H1 (cell line): ENCODE measurements at regions not wholly inside any gene's neighbourhood (a gene's known extent, or its start where the extent isn't known, plus 50 kb on each side); places are given as distances from the start of the nearest gene placed in this dataset.

ENCODE experiments used
- CTCF ChIA-PET: fragments of 300-600 bp; sonication (Branson Sonifier 250); formaldehyde crosslinking; loops from one replicate; lab custom pipeline; 2021; ENCODE audit not compliant: partially characterized antibody; lab: Charles Lee
- POLR2A ChIA-PET: fragments of 300-600 bp; sonication (Branson Sonifier 250); formaldehyde crosslinking; loops from one replicate; lab custom pipeline; 2021; ENCODE audit warnings: inconsistent platforms; ENCODE audit not compliant: partially characterized antibody; lab: Charles Lee
- DNase-seq, 2 experiments: peaks; one replicate each; pipeline versions ENCODE4 v3.0.0 to v3.0.0-alpha.2; 2010 to 2022; ENCODE audit warnings: low spot score in 2 of 2, low read depth in 1 of 2, mixed read lengths in 1 of 2
- FAIRE-seq: peaks from 2 replicates; lab custom pipeline; 2011; peaks lifted over from hg19 to GRCh38; lab: Jason Lieb, UNC
- H2AFZ ChIP-seq: 2 replicates; pipeline ENCODE4 v1.8.1; 2012; ENCODE audit warnings: low read length, inconsistent platforms
- H2AK5ac ChIP-seq: 2 replicates; pipeline ENCODE4 v1.6.1; 2013; ENCODE audit warnings: low read depth, low read length
- H2BK120ac ChIP-seq: replicated peaks from 2 replicates; pipeline ENCODE3; 2013; ENCODE audit warnings: low read depth, low read length, inconsistent platforms
- H2BK12ac ChIP-seq: 2 replicates; pipeline ENCODE4 v1.6.1; 2013; ENCODE audit warnings: low read depth, low read length
- H2BK15ac ChIP-seq: 2 replicates; pipeline ENCODE4 v1.6.1; 2013; ENCODE audit warnings: low read length
- H2BK20ac ChIP-seq: 2 replicates; pipeline ENCODE4 v1.6.1; 2013; ENCODE audit warnings: low read length
- H2BK5ac ChIP-seq: 2 replicates; pipeline ENCODE4 v1.6.1; 2013; ENCODE audit warnings: low read depth, low read length
- H3K14ac ChIP-seq: 2 replicates; pipeline ENCODE4 v1.6.1; 2013; ENCODE audit warnings: inconsistent platforms; ENCODE audit not compliant: insufficient read length
- H3K18ac ChIP-seq: 2 replicates; pipeline ENCODE4 v1.6.1; 2013; ENCODE audit warnings: low read length; ENCODE audit errors: extremely low read depth
- H3K23ac ChIP-seq: 2 replicates; pipeline ENCODE4 v1.6.1; 2013; ENCODE audit warnings: inconsistent platforms; ENCODE audit not compliant: insufficient read length
- H3K23me2 ChIP-seq: 2 replicates; pipeline ENCODE4 v1.6.1; 2013; ENCODE audit warnings: low read depth, low read length
- H3K27ac ChIP-seq: 2 replicates; pipeline ENCODE4 v1.6.1; 2011; ENCODE audit warnings: low read depth, low read length, inconsistent platforms
- H3K27me3 ChIP-seq, 4 experiments: replicated peaks in 1 of 4; 1 replicate in 1 of 4; 2 replicates in 3 of 4; pipeline versions ENCODE4 v1.6.1 to v1.8.1; 2011 to 2013; ENCODE audit warnings: low read length in 3 of 4, mild to moderate bottlenecking in 3 of 4, inconsistent platforms in 2 of 4, mixed read lengths in 2 of 4, moderate library complexity in 1 of 4; ENCODE audit not compliant: control insufficient read depth in 3 of 4, insufficient read depth in 3 of 4; ENCODE audit errors: extremely low read depth in 1 of 4
- H3K36me3 ChIP-seq, 4 experiments: 2 replicates each; pipeline versions ENCODE4 v1.6.1 to v1.8.1; 2011 to 2013; ENCODE audit warnings: mild to moderate bottlenecking in 4 of 4, low read length in 3 of 4, moderate library complexity in 2 of 4, control low read depth in 1 of 4, inconsistent platforms in 1 of 4; ENCODE audit not compliant: insufficient read depth in 4 of 4, control insufficient read depth in 2 of 4
- H3K4ac ChIP-seq: replicated peaks from 2 replicates; pipeline ENCODE3; 2013; ENCODE audit warnings: low read length, low read depth, mixed read lengths, inconsistent platforms; ENCODE audit not compliant: insufficient read length
- H3K4me1 ChIP-seq, 4 experiments: replicated peaks in 1 of 4; 1 replicate in 1 of 4; 2 replicates in 3 of 4; pipeline versions ENCODE4 v1.6.1 to v1.8.1; 2011 to 2013; ENCODE audit warnings: low read length in 3 of 4, inconsistent platforms in 2 of 4, mixed read lengths in 1 of 4; ENCODE audit not compliant: insufficient read depth in 4 of 4, control insufficient read depth in 3 of 4
- H3K4me2 ChIP-seq, 2 experiments: 2 replicates each; pipeline versions ENCODE4 v1.6.1 to v1.8.1; 2011 to 2013; ENCODE audit warnings: low read depth in 2 of 2, low read length in 2 of 2, control low read depth in 1 of 2, inconsistent platforms in 1 of 2, mild to moderate bottlenecking in 1 of 2; ENCODE audit not compliant: insufficient read depth in 1 of 2
- H3K4me3 ChIP-seq, 4 experiments: fragments of 200-600, 300-600 bp in 1 of 4; sonication (generic), shearing (Covaris generic), sonication (Bioruptor Twin) in 1 of 4; 2 replicates each; pipeline versions ENCODE4 v1.5.1 to v1.8.1; 2011 to 2016; ENCODE audit warnings: low read length in 4 of 4, low read depth in 3 of 4, control low read depth in 2 of 4, inconsistent platforms in 2 of 4, mild to moderate bottlenecking in 2 of 4, mixed read lengths in 1 of 4, moderate library complexity in 1 of 4; ENCODE audit not compliant: insufficient read depth in 2 of 4; ENCODE audit errors: extremely low read depth in 1 of 4
- H3K56ac ChIP-seq: replicated peaks from 2 replicates; pipeline ENCODE3; 2013; ENCODE audit warnings: low read depth, mild to moderate bottlenecking, mixed read lengths, low read length, inconsistent platforms; ENCODE audit not compliant: insufficient read length
- H3K79me1 ChIP-seq: 2 replicates; pipeline ENCODE4 v1.6.1; 2013; ENCODE audit warnings: low read depth, low read length, control low read depth
- H3K79me2 ChIP-seq, 2 experiments: 2 replicates each; pipeline versions ENCODE4 v1.6.1 to v1.8.1; 2012 to 2013; ENCODE audit warnings: low read length in 2 of 2, mild to moderate bottlenecking in 2 of 2, inconsistent platforms in 1 of 2; ENCODE audit not compliant: insufficient read depth in 2 of 2, control insufficient read depth in 1 of 2
- H3K9ac ChIP-seq, 4 experiments: replicated peaks in 1 of 4; 1 replicate in 1 of 4; 2 replicates in 3 of 4; pipeline versions ENCODE4 v1.6.1 to v1.8.1; 2011 to 2013; ENCODE audit warnings: low read depth in 3 of 4, low read length in 3 of 4, control low read depth in 2 of 4, mild to moderate bottlenecking in 2 of 4, moderate library complexity in 2 of 4, inconsistent platforms in 1 of 4; ENCODE audit errors: extremely low read depth in 1 of 4
- H3K9me3 ChIP-seq, 2 experiments: 2 replicates each; pipeline versions ENCODE4 v1.6.1 to v1.8.1; 2012 to 2013; ENCODE audit warnings: mild to moderate bottlenecking in 2 of 2, moderate library complexity in 2 of 2, control low read depth in 1 of 2, inconsistent platforms in 1 of 2, low read depth in 1 of 2, low read length in 1 of 2, mixed read lengths in 1 of 2; ENCODE audit not compliant: insufficient read depth in 2 of 2
- H4K20me1 ChIP-seq, 2 experiments: replicated peaks in 1 of 2; 2 replicates each; pipeline versions ENCODE3 to v1.8.1; 2011 to 2013; ENCODE audit warnings: inconsistent platforms in 2 of 2, low read length in 2 of 2, mild to moderate bottlenecking in 1 of 2; ENCODE audit not compliant: insufficient read depth in 2 of 2, control insufficient read depth in 1 of 2
- H4K5ac ChIP-seq: 2 replicates; pipeline ENCODE4 v1.6.1; 2013; ENCODE audit warnings: low read length, low read depth, mixed read lengths, inconsistent platforms; ENCODE audit not compliant: insufficient read length
- H4K8ac ChIP-seq: 2 replicates; pipeline ENCODE4 v1.8.0; 2013; ENCODE audit warnings: mild to moderate bottlenecking, moderate library complexity, low read length, inconsistent platforms; ENCODE audit not compliant: insufficient read depth; ENCODE audit errors: extremely low read depth
- H4K91ac ChIP-seq: replicated peaks from 2 replicates; pipeline ENCODE3; 2013; ENCODE audit warnings: low read length, mixed read lengths, inconsistent platforms; ENCODE audit not compliant: insufficient read length
- CBX5 ChIP-seq: fragments of 300-800, 300-1000 bp; sonication (generic); IDR thresholded peaks from 2 replicates; pipeline ENCODE4 v1.7.1; 2016; ENCODE audit warnings: antibody characterized with exemption, low read length, low read depth
- GTF2F1 ChIP-seq: IDR thresholded peaks from 2 replicates; pipeline ENCODE4 v1.6.1; 2012; ENCODE audit warnings: low read depth, low read length, improper control_type of control experiment, borderline replicate concordance
- KDM1A ChIP-seq: fragments of 200-600, 300-600 bp; sonication (generic); IDR thresholded peaks from 2 replicates; pipeline ENCODE4 v1.7.1; 2016; ENCODE audit warnings: mild to moderate bottlenecking, low read length, borderline replicate concordance
- KDM4A ChIP-seq: IDR thresholded peaks from one replicate; pipeline ENCODE4 v1.7.1; 2012; ENCODE audit warnings: low read depth, mild to moderate bottlenecking, moderate library complexity, low read length, inconsistent platforms; ENCODE audit not compliant: severe bottlenecking
- NANOG ChIP-seq: IDR thresholded peaks from 2 replicates; pipeline ENCODE4 v1.6.1; 2011; ENCODE audit warnings: low read length, low read depth, mild to moderate bottlenecking, inconsistent platforms; ENCODE audit not compliant: insufficient read depth, poor library complexity, severe bottlenecking
- POLR2AphosphoS5 ChIP-seq: IDR thresholded peaks from 2 replicates; pipeline ENCODE4 v1.6.1; 2011; ENCODE audit warnings: low read depth, low read length
- SP4 ChIP-seq: IDR thresholded peaks from 2 replicates; pipeline ENCODE4 v1.6.1; 2012; ENCODE audit warnings: low read length, inconsistent platforms
- SUZ12 ChIP-seq: fragments of 200-600 bp; sonication (generic); IDR thresholded peaks from 2 replicates; pipeline ENCODE4 v1.6.1; 2012; ENCODE audit warnings: mild to moderate bottlenecking, inconsistent platforms, low read length, moderate library complexity, mixed read lengths
- TAF7 ChIP-seq: optimal IDR thresholded peaks from 2 replicates; pipeline ENCODE3; 2011; ENCODE audit warnings: low read depth, mild to moderate bottlenecking, inconsistent platforms, low read length, moderate library complexity, borderline replicate concordance
- TEAD4 ChIP-seq: IDR thresholded peaks from 2 replicates; pipeline ENCODE4 v1.6.1; 2012; ENCODE audit warnings: low read depth, low read length, inconsistent platforms, mixed read lengths
- WGBS, 2 experiments: shearing (Covaris generic) in 1 of 2; methylation state at CpG; one replicate each; pipeline versions ENCODE4 v1.1.6 to v1.1.7; 2013 to 2015; ENCODE audit warnings: low lambda C conversion rate in 2 of 2, mixed read lengths in 2 of 2, inconsistent platforms in 1 of 2, low coverage in 1 of 2, missing lambda C conversion rate in 1 of 2; ENCODE audit not compliant: insufficient replicate concordance in 2 of 2, insufficient coverage in 1 of 2, insufficient read length in 1 of 2; ENCODE audit errors: extremely low coverage in 1 of 2, missing lambda C conversion rate in 1 of 2; 5-methylcytosine and 5-hydroxymethylcytosine counted together
- TF ChIP-seq, protein P1 (sequence below): IDR thresholded peaks from 2 replicates; pipeline ENCODE4 v1.6.1; 2012; ENCODE audit warnings: inconsistent platforms
- TF ChIP-seq, protein P2 (sequence below): IDR thresholded peaks from 2 replicates; pipeline ENCODE4 v1.6.1; 2011; ENCODE audit warnings: low read depth, mild to moderate bottlenecking, low read length; ENCODE audit not compliant: insufficient read depth
- TF ChIP-seq, protein P3 (sequence below): IDR thresholded peaks from 2 replicates; pipeline ENCODE4 v1.6.1; 2011; ENCODE audit warnings: low read length, improper control_type of control experiment

DNA sequence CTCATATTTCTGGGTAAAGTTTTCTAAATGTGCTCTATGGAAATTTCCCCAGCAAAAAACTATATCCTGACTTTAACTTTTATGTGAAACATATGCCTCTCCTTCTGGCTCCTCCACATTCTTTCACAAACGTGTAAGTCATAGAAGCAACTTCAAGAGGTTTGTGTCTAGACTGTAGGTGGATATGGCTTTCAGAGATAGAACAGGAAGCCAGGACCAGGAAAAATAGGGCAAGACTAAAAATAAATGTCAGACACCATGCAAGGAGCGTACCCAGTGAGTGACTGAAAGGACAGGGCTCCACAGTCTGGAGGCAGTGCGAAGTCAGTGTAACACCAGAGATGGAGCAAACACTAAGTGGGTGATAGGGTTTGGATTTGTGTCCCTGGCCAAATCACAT, 240.7 kb downstream of the COX7C start:
- Histone ChIP-seq H3K27me3 (no peaks in the 10 kb centered on the region), H3K9ac (no peak overlapping the region), H3K4ac (no peak overlapping the region), H2AFZ (0 out of 2 replicates have a peak overlapping the region, but pooled peaks have one; percentile 17), H3K79me1 (no peaks in the 10 kb centered on the region), H4K20me1 (no peaks in the 10 kb centered on the region), H3K56ac (no peak overlapping the region), H4K8ac (no peak overlapping the region), H2BK15ac (peak overlapping the region; percentile 22; the same call in 1 of the 2 replicates), H3K27ac (no peak overlapping the region), H4K5ac (no peak overlapping the region), H2BK12ac (no peak overlapping the region), H2BK20ac (no peak overlapping the region), H3K4me2 (no peak overlapping the region), H3K23ac (no peak overlapping the region), H2AK5ac (no peak overlapping the region), H3K9me3 (no peaks in the 10 kb centered on the region), H4K91ac (no peak overlapping the region), H3K4me1 (peaks cover 0 to 4% (median 0%) of the 10 kb centered on the region in 4 experiments; a peak in 1 of 7 replicates), H3K36me3 (no peaks in the 10 kb centered on the region), H2BK5ac (no peak overlapping the region), H3K23me2 (no peaks in the 10 kb centered on the region), H2BK120ac (no peak overlapping the region), H3K79me2 (no peaks in the 10 kb centered on the region), H3K4me3 (no peak overlapping the region), H3K18ac (no peak overlapping the region), H3K14ac (no peak overlapping the region)
- DNase-seq (no peak), FAIRE-seq (no peak)
- WGBS, 2 experiments: 82% methylated on average over 3 of the region's 3 CpGs; no CpG with 5 or more reads in 1 of the 2 experiments
- ChIA-PET POLR2A (no interaction called here), CTCF (no interaction called here)
- TF ChIP-seq NANOG: no peak
- no peak for TF ChIP-seq SUZ12
- TF ChIP-seq KDM4A: no peak
- no peak for TF ChIP-seq POLR2AphosphoS5
- TF ChIP-seq TAF7: no peak
- TF ChIP-seq CBX5: no peak
- TF ChIP-seq SP4: no peak
- TF ChIP-seq, protein P1, sequence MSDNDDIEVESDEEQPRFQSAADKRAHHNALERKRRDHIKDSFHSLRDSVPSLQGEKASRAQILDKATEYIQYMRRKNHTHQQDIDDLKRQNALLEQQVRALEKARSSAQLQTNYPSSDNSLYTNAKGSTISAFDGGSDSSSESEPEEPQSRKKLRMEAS: no peak
- TF ChIP-seq TEAD4: no peak
- TF ChIP-seq, protein P2, sequence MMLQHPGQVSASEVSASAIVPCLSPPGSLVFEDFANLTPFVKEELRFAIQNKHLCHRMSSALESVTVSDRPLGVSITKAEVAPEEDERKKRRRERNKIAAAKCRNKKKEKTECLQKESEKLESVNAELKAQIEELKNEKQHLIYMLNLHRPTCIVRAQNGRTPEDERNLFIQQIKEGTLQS: no peak
- no peak for TF ChIP-seq GTF2F1
- no peak for TF ChIP-seq KDM1A
- TF ChIP-seq, protein P3, sequence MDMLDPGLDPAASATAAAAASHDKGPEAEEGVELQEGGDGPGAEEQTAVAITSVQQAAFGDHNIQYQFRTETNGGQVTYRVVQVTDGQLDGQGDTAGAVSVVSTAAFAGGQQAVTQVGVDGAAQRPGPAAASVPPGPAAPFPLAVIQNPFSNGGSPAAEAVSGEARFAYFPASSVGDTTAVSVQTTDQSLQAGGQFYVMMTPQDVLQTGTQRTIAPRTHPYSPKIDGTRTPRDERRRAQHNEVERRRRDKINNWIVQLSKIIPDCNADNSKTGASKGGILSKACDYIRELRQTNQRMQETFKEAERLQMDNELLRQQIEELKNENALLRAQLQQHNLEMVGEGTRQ: no peak
